Dendritic cell treated with granulocyte-macrophage colony-stimulating factor and Interleukin-4, amounts not matched to agents 40 ng/mL and 50 ng/mL, for 4 days (primary cell): ENCODE measurements at regions not wholly inside any gene's neighbourhood (a gene's known extent, or its start where the extent isn't known, plus 50 kb on each side); places are given as distances from the start of the nearest gene placed in this dataset.
"Not testable (repeated sequence)": the region's sequence is repeated elsewhere in the genome, so short reads cannot be mapped to it uniquely, and the experiment has no call there.

Experiments
- H3K27ac Mint-ChIP-seq: one replicate; pipeline ENCODE4 v1.8.0; 2022; ENCODE audit warnings: mild to moderate bottlenecking, mixed read lengths
- H3K27me3 Mint-ChIP-seq: one replicate; pipeline ENCODE4 v1.8.0; 2022; ENCODE audit warnings: mild to moderate bottlenecking, mixed read lengths
- H3K36me3 Mint-ChIP-seq: one replicate; pipeline ENCODE4 v1.8.0; 2022; ENCODE audit warnings: low read depth, mixed read lengths
- H3K4me1 Mint-ChIP-seq: one replicate; pipeline ENCODE4 v1.8.0; 2022; ENCODE audit warnings: low read depth, mixed read lengths
- H3K4me3 Mint-ChIP-seq: one replicate; pipeline ENCODE4 v1.8.0; 2022; ENCODE audit warnings: mild to moderate bottlenecking, moderate library complexity, mixed read lengths
- H3K9me3 Mint-ChIP-seq: one replicate; pipeline ENCODE4 v1.8.0; 2022; ENCODE audit warnings: mixed read lengths
- intact Hi-C: fragments of 100-400 bp; cut with micrococcal nuclease; formaldehyde crosslinking; loops from one replicate; pipeline ENCODE4 v1.15.0; 2022

- Mint-ChIP-seq H3K27ac (no peak overlapping the region), H3K27me3 (no peaks in the 10 kb centered on the region), H3K4me3 (no peak overlapping the region), H3K4me1 (no peaks in the 10 kb centered on the region), H3K9me3 (peaks cover 55% of the 10 kb centered on the region), H3K36me3 (no peaks in the 10 kb centered on the region)
- intact Hi-C loops, result no loop called here
These were observed 452.8 kb upstream of the ZEB2 start for GRCh38 chr2:144972676-144973075.

GRCh38 chr2:144971786-144972335 lies 451.9 kb upstream of the ZEB2 start:
- no peak overlapping the region for H3K27ac Mint-ChIP-seq
- H3K4me3 Mint-ChIP-seq, result no peak overlapping the region
- no peaks in the 10 kb centered on the region for H3K36me3 Mint-ChIP-seq
- intact Hi-C loops, result no loop called here
- H3K9me3 Mint-ChIP-seq, result peaks cover 57% of the 10 kb centered on the region
- H3K4me1 Mint-ChIP-seq, result no peaks in the 10 kb centered on the region
- no peaks in the 10 kb centered on the region for H3K27me3 Mint-ChIP-seq

- H3K4me1 Mint-ChIP-seq, H3K27me3 Mint-ChIP-seq, H3K36me3 Mint-ChIP-seq, H3K27ac Mint-ChIP-seq, intact Hi-C loops, H3K4me3 Mint-ChIP-seq: not testable (repeated sequence)
- peaks cover 71% of the 10 kb centered on the region for H3K9me3 Mint-ChIP-seq
These were observed 450.5 kb upstream of the ZEB2 start for GRCh38 chr2:144970410-144970809.

- H3K4me3 Mint-ChIP-seq, H3K27me3 Mint-ChIP-seq, intact Hi-C loops, H3K27ac Mint-ChIP-seq, H3K4me1 Mint-ChIP-seq: not testable (repeated sequence)
- peaks cover 13% of the 10 kb centered on the region for H3K36me3 Mint-ChIP-seq
- H3K9me3 Mint-ChIP-seq, result peaks cover 80% of the 10 kb centered on the region
These were observed 449.6 kb upstream of the ZEB2 start for GRCh38 chr2:144969564-144969963.

GRCh38 chr2:144967961-144968360 lies 448.0 kb upstream of the ZEB2 start:
- Mint-ChIP-seq H3K36me3 (peaks cover 17% of the 10 kb centered on the region), H3K4me3 (no peak overlapping the region), H3K4me1 (no peaks in the 10 kb centered on the region), H3K27me3 (peaks cover 3% of the 10 kb centered on the region), H3K9me3 (peaks cover 86% of the 10 kb centered on the region), H3K27ac (no peak overlapping the region)
- intact Hi-C loops, result no loop called here

- H3K36me3 Mint-ChIP-seq, result peaks cover 17% of the 10 kb centered on the region
- intact Hi-C loops, result no loop called here
- peaks cover 71% of the 10 kb centered on the region for H3K9me3 Mint-ChIP-seq
- no peaks in the 10 kb centered on the region for H3K4me1 Mint-ChIP-seq
- H3K27ac Mint-ChIP-seq, result no peak overlapping the region
- H3K4me3 Mint-ChIP-seq, result no peak overlapping the region
- H3K27me3 Mint-ChIP-seq, result peaks cover 3% of the 10 kb centered on the region
These were observed 445.3 kb upstream of the ZEB2 start for GRCh38 chr2:144965172-144965571.

GRCh38 chr2:144963031-144963430 lies 443.1 kb upstream of the ZEB2 start:
- peaks cover 49% of the 10 kb centered on the region for H3K9me3 Mint-ChIP-seq
- intact Hi-C loops, result no loop called here

GRCh38 chr2:144959416-144959815 lies 439.5 kb upstream of the ZEB2 start:
- Mint-ChIP-seq H3K4me1 (no peaks in the 10 kb centered on the region), H3K36me3 (peaks cover 2% of the 10 kb centered on the region), H3K27ac (no peak overlapping the region), H3K4me3 (no peak overlapping the region), H3K9me3 (peaks cover 20% of the 10 kb centered on the region), H3K27me3 (peaks cover 3% of the 10 kb centered on the region)
- intact Hi-C loops, result no loop called here

More at GRCh38 chr2:144963031-144963430, 443.1 kb upstream of the ZEB2 start:
- H3K4me3 Mint-ChIP-seq, result no peak overlapping the region
- H3K27ac Mint-ChIP-seq, result no peak overlapping the region
- peaks cover 17% of the 10 kb centered on the region for H3K36me3 Mint-ChIP-seq
- H3K27me3 Mint-ChIP-seq, result peaks cover 3% of the 10 kb centered on the region
- H3K4me1 Mint-ChIP-seq, result no peaks in the 10 kb centered on the region

- intact Hi-C loops, result no loop called here
- Mint-ChIP-seq H3K27me3 (no peaks in the 10 kb centered on the region), H3K4me1 (peaks cover 13% of the 10 kb centered on the region), H3K27ac (no peak overlapping the region), H3K36me3 (no peaks in the 10 kb centered on the region), H3K9me3 (no peaks in the 10 kb centered on the region), H3K4me3 (no peak overlapping the region)
These were observed 431.1 kb upstream of the ZEB2 start for GRCh38 chr2:144950899-144951560.

- intact Hi-C loops, result no loop called here
- Mint-ChIP-seq H3K36me3 (no peaks in the 10 kb centered on the region), H3K27ac (no peak overlapping the region), H3K27me3 (no peaks in the 10 kb centered on the region), H3K4me1 (peaks cover 13% of the 10 kb centered on the region), H3K4me3 (no peak overlapping the region), H3K9me3 (no peaks in the 10 kb centered on the region)
These were observed 428.4 kb upstream of the ZEB2 start for GRCh38 chr2:144948205-144948855.

- intact Hi-C loops, result no loop called here
- no peaks in the 10 kb centered on the region for H3K36me3 Mint-ChIP-seq
- H3K9me3 Mint-ChIP-seq, result no peaks in the 10 kb centered on the region
- H3K4me1 Mint-ChIP-seq, result peaks cover 13% of the 10 kb centered on the region
- H3K4me3 Mint-ChIP-seq, result no peak overlapping the region
- no peaks in the 10 kb centered on the region for H3K27me3 Mint-ChIP-seq
- H3K27ac Mint-ChIP-seq, result no peak overlapping the region
These were observed 427.8 kb upstream of the ZEB2 start for GRCh38 chr2:144947709-144948037.

- H3K27ac Mint-ChIP-seq, result no peak overlapping the region
- H3K4me3 Mint-ChIP-seq, result no peak overlapping the region
- H3K4me1 Mint-ChIP-seq, result peaks cover 13% of the 10 kb centered on the region
- intact Hi-C loops, result no loop called here
- H3K36me3 Mint-ChIP-seq, result no peaks in the 10 kb centered on the region
- H3K27me3 Mint-ChIP-seq, result no peaks in the 10 kb centered on the region
- peaks cover 1% of the 10 kb centered on the region for H3K9me3 Mint-ChIP-seq
These were observed 426.3 kb upstream of the ZEB2 start for GRCh38 chr2:144946263-144946662.

GRCh38 chr2:144944546-144945220 lies 424.8 kb upstream of the ZEB2 start:
- Mint-ChIP-seq H3K9me3 (peaks cover 10% of the 10 kb centered on the region), H3K27ac (no peak overlapping the region), H3K36me3 (no peaks in the 10 kb centered on the region), H3K27me3 (no peaks in the 10 kb centered on the region), H3K4me1 (peaks cover 13% of the 10 kb centered on the region), H3K4me3 (no peak overlapping the region)
- intact Hi-C loops, result no loop called here

- Mint-ChIP-seq H3K27ac (no peak overlapping the region), H3K27me3 (no peaks in the 10 kb centered on the region), H3K4me3 (no peak overlapping the region), H3K36me3 (no peaks in the 10 kb centered on the region), H3K4me1 (peaks cover 13% of the 10 kb centered on the region), H3K9me3 (peaks cover 10% of the 10 kb centered on the region)
- intact Hi-C loops, result no loop called here
These were observed 424.1 kb upstream of the ZEB2 start for GRCh38 chr2:144943986-144944385.
